GM21515 (cell line): ENCODE measurements at regions not wholly inside any gene's neighbourhood (a gene's known extent, or its start where the extent isn't known, plus 50 kb on each side); places are given as distances from the start of the nearest gene placed in this dataset.

Experiments used
- ATAC-seq: cut with Tn5 transposase; IDR thresholded peaks from one replicate; pipeline ENCODE4 v1.9.1; 2021; ENCODE audit not compliant: unreplicated experiment

DNA sequence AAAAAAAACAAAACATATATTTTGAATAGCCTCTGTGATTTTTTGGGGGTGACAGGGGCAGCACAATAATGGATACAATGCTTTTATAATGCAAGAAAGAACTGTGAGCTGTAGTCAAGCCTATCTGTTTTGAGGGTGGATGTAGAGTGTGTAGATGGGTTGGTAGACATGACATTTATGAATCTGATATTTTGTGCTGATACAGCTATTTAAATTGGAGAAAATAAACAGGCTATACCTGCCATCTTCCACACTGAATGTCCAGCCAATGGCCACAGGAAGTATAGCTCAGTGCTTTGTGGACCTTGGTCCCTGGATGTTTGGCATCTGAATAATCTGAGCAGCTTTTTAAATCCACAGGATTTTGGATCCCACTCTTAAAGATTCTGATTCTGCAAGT lies 175.0 kb downstream of the NEDD1 start:
- ATAC-seq = no peak

DNA sequence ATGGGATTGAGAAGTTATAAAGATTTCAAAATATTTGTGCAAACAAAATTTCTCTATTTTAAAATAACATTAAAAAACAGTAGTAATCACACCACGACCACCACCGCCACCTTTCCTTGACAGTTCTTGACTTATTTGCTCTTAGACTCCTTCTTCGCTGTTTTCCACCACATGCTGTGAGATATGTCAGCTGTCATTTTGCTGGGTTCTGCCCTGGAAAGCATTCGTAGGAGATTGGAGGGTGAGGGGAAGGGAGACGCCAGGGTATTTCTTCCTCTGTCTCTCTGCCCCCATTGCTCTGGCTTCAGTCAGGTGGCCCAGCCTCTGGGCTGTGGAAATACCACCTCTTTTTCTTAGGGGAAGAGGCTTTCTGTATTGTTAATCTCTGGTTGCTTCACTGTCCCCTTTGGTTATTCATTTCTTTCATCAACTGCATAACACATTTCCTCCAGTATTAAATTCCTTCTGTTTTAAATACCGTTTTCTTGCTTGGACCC lies 186.2 kb downstream of the NEDD1 start:
- ATAC-seq = no peak

DNA sequence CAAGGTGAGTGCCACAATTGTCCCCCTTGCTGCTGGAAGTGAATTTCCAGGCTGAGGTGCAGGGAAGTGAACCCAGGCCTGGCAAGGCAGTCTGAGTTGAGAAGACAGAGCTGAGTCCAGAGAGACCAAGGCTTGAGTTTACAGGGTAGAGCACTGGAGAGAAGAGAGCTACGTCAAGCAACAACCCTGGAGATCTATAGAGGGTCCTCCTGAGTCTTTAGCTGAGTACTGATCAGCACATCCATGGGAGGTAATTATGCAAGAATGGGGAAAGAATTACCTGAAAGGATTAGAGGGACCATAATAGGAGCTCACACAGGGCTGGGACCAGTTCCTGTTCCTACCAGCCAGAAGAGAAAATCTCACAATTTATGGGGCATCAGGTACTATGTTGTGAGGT lies 190.7 kb downstream of the NEDD1 start:
- no peak for ATAC-seq

DNA sequence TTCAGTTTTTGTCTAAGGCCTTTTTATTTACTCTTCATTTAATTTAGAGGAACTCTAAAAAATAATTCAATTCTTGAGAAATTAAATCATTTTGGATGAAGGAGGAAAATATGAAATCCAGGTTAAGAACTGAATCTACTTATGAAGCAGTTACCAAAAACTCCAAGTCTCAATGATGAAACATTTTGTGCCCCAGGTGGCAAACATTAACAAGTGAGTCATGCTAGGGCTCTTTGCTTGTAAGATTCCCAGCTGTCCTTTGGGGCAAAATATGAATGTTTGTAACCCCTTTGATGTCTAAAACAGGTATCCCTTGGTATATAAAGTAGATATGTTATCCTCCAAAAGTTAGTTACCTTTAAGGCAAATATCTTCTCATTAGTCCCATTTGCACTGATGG lies 202.4 kb downstream of the NEDD1 start:
- ATAC-seq = no peak

DNA sequence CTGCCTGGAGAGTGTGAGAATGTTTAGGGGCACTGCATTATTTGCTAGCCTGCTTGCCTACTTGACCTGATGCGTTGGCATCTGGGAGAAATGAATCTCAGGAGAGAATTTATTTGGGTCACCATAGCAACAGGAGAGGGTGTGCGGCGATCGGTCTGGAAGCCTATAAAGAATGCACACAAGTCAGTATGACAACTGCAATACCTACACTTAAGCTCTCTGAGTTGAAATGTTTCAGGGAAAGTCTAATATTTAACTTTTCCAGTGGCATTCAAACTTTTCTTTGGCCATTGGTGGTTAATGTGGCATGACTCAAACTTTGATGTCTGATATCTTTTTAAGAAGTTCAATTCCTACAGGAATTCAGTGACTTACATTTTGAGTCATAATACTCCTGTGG lies 205.1 kb downstream of the NEDD1 start:
- ATAC-seq = no peak

DNA sequence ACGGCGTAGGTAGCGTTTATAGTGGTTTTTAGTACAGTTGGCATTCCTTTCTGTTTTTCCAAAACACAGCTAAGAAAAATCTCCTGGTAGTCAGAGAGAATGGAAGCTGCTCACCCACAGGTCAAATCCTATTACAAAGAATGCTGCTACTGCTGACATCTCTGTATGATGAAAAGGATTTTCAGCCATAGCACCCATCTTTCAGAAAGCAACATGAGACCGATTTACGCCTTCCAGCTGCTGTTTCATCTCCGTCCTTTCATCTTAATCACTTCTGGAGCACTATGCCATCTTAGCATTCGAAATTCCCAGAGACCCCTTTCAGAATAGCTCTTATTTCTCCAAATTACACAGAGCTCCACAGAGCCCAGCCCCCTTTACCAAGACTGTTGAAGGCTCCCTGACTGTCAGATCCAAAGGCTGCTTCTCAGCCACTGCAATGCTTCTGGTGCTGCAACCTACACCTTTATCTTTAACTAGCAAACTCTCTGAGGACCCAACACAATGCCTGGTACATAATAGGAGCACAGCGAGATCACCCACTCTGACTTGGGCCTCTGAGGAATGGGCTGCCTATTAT lies 211.8 kb downstream of the NEDD1 start:
- no peak for ATAC-seq

DNA sequence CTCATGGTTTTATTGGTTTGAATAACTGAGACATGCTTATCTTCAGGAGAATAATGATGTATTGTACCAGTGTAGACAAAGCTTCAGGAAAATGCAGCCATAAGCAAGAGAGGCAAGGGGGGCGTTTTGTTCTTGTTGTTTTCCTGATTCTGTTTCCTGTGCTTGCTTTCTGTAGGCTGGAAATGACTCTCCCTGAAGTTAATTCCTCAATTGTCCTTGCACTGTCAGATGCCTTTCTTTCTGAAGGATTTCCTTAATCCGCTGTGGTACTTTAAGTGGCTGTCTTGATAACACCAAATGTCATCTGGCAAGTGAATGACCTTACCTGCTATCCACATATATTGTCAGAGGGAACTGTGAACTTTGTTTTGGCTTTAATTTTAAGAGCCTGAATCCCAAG lies 220.0 kb downstream of the NEDD1 start:
- no peak for ATAC-seq

DNA sequence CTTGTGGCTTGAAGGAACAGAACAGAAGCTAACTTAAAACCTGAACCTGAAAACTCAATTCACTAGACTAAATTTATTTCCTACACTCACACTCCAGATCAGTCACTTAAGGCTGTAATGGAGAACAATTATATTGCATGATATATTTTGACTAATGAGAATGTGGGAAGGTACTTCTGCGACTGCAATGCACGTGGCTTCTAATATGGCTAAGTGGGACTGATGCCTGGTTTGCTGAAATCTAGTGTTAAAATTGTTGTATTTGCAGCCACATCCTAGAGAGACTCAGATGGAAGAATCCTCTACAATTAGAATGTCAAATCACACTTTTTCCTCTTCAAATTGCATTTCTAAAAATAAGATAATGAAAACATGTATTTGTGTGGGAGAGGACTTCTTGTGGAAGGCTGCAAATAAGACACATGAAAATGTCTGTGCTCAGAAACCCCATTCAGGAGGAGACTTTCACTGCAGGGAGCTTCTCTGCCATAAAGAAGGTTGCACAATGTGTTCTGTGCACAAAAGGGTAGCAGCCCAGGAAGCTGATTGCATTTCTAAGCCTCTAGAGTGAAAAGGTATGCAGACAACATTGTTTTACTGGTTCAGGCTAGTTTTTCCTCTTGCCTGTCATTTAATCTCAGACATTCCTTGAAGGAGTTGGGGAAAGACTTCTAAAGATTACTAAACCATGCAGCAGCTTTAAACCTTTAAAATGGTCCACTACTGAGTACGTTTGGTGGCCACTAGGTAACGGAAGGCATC lies 224.3 kb downstream of the NEDD1 start:
- ATAC-seq = no peak

DNA sequence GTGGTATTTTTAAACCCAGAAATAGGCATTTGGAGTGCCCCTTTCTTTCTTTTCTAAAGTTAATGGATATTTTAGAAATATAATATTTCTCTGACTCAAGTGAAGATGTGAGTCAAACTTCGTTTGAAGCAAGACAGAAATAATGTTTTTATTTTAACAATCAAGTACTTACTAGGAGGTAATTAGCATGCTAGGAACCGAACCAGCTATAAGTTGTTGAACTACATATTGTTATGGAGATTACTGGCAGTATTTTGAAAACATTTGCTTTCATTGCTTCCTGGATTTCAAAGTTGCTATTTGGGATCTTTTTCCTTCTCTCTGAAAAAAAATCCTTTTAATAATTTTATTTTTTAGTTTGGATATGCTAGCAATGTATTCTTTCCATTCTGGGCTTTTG lies 225.2 kb downstream of the NEDD1 start:
- no peak for ATAC-seq

DNA sequence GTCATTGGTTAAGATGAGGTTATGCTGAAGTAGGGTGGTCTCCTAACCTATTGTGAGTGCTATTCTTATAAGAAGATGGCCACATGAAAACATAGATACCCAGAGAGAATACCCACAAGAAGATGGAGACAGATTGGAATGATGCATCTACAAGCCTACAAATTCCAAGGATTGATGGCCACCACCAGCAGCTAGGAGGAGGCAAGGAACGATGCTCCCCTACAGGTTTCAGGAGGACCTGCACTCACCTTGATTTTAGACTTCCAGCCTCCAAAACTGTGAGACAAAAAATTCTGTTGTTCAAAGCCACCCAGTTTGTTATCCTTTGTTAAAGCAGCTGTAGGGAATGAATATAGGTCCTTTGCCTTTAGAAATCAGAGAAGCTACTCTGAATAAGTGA lies 227.4 kb downstream of the NEDD1 start:
- no peak for ATAC-seq

DNA sequence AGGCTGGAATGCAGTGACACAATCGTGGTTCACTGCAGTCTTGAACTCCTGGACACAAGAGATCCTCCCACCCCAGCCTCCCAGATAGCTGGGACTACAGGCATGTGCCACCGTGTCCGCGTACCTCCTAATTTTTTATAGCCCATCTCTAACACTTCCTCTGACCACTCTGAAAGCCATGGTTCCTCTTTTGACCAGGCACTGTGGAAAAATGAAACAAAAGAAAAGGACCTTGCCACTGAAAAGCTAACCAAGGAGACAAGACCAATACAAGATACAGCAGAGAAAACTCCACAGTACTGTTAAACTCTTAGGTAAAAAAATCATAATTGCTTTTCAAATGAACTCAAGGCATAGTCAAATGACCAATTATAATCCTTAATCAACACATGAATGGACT lies 233.3 kb downstream of the NEDD1 start:
- ATAC-seq = peak; percentile 49

DNA sequence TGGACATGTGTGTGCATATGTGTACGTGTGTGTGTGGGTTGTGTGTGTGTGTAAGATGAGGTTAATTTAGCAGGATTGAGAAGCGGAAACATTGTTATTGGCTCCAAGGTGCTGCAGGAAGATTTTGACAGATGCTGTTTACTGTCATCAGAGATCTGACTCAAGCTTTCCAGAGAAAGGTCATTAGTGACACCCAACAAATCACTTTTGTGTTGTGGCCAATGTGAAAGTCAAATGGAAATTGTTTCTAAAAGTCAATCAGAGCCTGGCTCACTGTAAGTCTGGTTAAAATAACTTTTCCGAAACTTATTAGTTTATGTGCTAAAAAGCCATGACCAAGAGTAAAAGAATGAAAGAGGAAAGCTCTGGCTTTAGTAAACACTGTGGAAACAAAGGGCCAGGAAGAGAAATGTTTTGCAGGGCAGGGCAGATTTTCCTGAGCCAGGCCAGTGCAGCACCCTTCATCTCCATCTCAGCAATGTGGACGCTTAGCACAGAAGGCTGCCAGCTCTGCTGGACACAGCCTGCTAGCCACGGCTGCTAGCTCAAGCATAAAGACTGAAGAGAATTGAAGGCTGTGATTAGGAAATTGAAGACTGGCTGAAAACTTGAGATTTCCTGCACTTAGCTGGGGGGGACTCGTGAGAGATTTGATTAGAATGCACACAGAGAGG lies 235.8 kb downstream of the NEDD1 start:
- ATAC-seq = no peak

DNA sequence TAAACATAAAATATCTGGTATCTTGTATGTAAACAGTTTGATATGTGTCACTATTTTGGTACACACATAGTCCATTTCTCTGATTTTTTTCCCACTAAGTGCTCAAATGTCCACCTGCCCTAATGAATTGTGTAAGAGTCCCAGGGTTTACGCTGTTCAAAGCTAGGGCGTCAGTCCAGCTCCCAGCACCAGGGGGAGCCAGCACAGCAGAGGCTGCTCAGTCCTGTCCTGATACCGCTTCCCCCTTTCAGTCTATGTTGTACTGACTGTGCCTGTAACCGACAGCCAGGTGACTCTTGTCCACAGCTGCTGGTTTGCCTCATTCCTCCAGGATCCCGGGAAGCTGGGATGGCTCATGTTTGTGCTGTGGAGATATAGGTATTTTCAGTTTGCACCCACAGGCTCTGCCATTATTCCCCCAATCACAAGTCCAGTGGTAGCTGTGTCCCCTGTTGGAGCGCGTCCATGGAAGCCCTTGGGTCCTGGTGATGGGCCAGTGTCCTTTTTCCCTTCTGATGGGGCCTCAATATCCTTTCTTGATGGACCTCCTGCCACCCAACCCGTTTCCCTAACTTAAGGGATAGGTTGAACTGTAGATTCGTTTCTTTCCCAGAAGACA lies 242.0 kb downstream of the NEDD1 start:
- peak; percentile 100 for ATAC-seq

DNA sequence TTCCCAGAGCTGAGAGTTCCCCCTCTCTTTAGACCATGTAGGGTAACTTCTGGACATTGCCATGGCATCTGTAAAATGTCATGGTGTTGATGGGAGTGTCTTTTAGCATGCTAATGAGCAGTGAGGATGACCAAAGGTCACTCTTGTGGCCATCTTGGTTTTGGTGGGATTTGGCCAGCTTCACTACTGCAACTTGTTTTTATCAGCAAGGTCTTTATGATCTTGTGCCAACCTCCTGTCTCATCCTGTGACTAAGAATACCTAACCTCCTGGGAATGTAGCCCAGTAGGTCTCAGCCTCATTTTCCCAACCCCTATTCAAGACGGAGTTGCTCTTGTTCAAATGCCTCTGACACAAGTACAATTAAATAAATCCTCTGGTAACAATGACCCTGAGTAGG lies 244.4 kb downstream of the NEDD1 start:
- no peak for ATAC-seq

DNA sequence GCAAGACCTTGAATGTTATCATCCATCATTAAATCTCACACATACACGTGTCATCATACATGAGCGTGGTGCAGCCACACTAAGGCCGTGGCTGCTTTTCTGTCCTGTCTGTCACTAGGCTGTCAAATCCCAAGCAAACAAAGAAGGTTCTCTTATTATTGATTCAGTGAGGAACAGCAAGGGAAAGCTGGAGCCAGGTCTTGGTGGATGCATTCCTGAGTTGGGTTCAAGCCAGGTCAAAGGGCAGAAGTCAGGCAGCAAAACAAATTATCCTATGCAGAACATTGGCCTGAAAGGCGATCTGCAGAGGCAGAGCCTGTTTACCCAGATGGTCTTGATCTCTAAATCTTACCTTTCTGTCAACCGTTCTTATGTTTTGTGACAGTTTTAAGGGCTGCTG lies 252.3 kb downstream of the NEDD1 start:
- no peak for ATAC-seq

DNA sequence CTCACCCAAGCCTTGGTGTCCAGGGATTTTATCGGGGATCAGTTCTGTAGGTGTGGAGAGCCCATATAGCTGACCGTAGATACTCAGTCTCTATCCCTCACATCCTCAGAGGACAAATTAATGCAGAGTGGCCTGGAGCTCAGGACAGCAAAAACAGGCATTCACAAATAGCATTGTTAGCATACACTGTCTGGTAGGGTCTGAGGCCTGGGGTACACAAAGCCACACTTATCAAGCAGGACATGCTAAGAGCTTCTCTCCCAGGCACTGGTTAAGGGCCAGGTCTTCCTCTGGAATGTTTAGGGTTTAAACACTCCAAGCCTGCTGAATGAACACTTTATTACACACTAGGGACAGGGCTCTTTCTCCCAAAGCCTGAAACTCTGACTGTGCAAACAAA lies 253.2 kb downstream of the NEDD1 start:
- ATAC-seq = no peak

DNA sequence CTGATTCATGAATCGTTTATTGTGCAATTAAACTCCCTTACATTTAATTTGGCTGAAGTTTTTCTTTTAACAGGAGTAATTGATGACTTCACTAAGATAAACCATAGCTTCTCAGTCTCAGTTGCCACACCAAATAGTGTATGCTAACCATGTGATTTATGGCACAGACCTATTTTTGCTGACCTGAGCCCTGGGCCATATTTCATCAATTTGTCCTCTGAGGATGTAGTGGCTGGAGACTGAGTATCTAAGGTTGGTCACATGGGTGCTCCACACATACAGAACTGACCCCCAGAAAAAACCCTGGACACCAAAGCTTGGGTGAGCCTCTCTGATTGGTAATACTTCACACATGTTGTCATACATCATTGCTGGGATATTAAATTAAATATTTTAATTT lies 255.1 kb downstream of the NEDD1 start:
- ATAC-seq = no peak

DNA sequence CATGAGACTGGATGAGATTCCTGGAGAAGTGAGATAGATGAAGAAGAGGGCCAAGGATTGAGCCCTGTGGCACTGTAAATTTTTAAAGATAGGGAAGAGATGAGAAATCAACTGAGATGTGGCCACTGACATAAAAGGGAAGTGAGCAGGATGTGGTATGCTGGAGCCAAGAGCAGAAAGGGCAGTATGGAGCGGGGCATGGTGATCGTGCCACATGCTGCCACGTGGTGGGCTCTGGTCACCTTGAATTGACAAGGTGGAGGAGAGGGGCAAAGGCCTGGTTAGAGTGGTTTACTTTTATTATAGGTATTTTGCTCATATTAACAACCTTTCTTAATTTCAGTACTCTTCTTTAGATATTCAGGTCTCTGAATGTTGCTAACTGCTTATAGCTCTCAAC lies 257.9 kb downstream of the NEDD1 start:
- no peak for ATAC-seq

DNA sequence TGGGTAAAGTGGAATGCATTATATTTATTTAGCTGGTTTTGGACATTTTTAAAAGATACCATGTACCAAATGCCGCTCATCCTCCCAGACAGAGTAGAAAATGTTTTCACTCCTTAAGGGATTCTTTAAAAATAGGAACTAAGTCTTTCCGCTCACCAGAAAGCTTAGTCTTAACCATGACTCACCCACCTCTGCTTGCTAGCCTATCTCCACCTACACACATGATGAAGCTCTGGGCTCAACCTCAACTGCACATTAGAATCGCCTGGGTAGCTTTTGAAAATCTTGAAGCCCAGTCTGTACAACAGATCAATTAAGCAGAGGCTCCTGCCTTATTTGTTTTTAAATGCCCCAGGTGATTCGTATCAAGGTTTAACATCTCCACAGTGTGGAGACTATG lies 260.5 kb downstream of the NEDD1 start:
- ATAC-seq = no peak

DNA sequence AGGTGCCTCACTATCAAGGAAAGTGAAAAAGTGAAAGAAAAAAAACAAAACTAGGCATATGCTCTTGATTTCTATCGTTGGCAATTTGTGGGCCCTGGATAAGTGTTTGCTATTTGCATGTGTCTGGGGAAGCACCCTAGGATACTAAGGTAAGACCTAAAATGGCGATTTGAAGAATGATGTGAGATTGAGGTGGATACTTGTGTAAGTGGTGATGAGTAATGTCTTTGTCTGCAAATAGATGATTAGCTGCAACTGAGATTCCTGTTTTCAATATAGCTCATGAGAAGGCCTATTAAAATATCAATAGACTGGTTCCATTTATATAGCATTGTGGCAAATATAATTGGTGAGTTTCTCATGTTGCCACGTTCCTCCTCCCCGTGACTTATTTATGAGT lies 261.7 kb downstream of the NEDD1 start:
- ATAC-seq = no peak

DNA sequence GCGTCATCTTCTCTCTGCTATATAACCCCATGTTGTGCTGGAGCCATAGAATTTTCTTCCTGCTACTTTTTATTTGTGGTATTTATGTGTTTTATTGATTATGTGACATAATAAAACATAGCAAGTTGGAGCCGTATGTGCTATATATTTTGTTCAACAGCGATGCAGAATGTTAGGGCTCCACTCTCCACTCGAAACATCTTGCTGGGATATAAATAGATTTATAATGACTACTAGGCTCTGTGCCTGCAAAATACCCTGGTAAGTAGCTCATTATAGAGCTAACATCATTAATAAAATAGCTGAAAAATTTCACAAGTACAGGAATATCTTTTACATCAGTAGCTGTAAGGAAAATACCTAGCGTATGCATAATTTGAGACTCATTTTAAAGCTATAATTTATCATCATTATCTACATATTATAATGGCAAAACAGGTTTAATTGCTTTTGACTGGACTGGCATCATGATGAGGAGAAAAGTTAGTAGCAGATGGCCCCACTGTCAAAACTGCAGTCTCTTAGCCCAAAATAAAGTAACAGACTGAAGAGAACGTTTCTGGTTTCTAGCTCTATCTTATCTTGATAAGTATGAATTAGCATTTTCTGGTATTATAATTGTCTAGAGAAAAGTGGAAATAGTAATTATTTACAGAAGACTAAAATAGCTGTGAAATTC lies 263.0 kb downstream of the NEDD1 start:
- no peak for ATAC-seq
